ENCODE measurements at regions not wholly inside any gene's neighbourhood (a gene's known extent, or its start where the extent isn't known, plus 50 kb on each side); places are given as distances from the start of the nearest gene placed in this dataset.

DNA sequence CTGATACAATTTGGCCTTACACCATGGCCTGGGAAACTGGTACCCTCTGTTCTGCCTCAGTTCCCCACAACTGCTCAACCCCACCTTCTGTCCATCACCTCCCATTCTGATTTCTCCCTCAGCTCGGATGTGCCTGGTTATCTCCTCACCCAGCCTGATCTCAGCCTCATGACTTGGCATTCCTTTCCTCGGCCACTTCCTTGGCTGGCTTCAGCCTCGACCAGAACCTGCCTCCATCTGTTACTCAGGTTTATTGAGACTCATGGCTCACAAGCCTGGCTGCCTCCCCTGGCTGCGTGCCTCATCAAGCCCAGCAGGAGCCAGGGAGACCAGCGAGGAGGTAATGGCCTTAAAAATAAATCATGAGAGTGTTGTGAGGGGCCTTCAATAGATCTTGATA lies 356.2 kb upstream of the SPRED2 start:
- Histone ChIP-seq H3K36me3 (replicated peaks in 1 of 2; ENCODE audit: control insufficient read depth in 1 of 2, insufficient read depth in 2 of 2, low read length in 1 of 2) (no peaks in the 10 kb centered on the region), H3F3A (replicated peaks; ENCODE audit: insufficient read depth) (no peaks in the 10 kb centered on the region), H3K27ac (ENCODE audit: low read depth in 2 of 2, low read length in 1 of 2) (no peak overlapping the region), H3K4me3 (ENCODE audit: low read depth in 2 of 2, low read length in 1 of 2) (no peak overlapping the region), H3K79me2 (ENCODE audit: insufficient read depth) (no peaks in the 10 kb centered on the region), H3K27me3 (ENCODE audit: insufficient read depth) (no peaks in the 10 kb centered on the region; the same call in 1 of the 2 replicates), H2AFZ (ENCODE audit: low read depth) (no peak overlapping the region), H3K4me2 (no peak overlapping the region), H4K20me1 (ENCODE audit: insufficient read depth) (no peaks in the 10 kb centered on the region), H3K9ac (no peak overlapping the region), H3K4me1 (ENCODE audit: control insufficient read depth in 1 of 2, insufficient read depth in 2 of 2, low read depth in 1 of 2, low read length in 1 of 2) (no peaks in the 10 kb centered on the region), H3K9me3 (no peaks in the 10 kb centered on the region), H3K9me2 (no peaks in the 10 kb centered on the region)
- DNase-seq, result no peak
- CTCF ChIA-PET, result no interaction called here
- TF ChIP-seq PBX3 (IDR thresholded peaks at IDR 0.05) (no peak), TAF1 (IDR thresholded peaks at IDR 0.05; ENCODE audit: borderline replicate concordance, low read depth, low read length) (no peak)
- POLR2A ChIA-PET, result interaction anchor here (0.9 kb wide), 1 partner anchor 9 kb away, joined by 4 read pairs; no protein-coding TSS in a partner anchor
- 19% methylated on average over 5 of the region's 5 CpGs for WGBS (ENCODE audit: low lambda C conversion rate)

- H3K9me2 ChIP-seq, result no peaks in the 10 kb centered on the region
- no peaks in the 10 kb centered on the region for H3F3A ChIP-seq (replicated peaks; ENCODE audit: insufficient read depth)
- no peak overlapping the region for H3K27ac ChIP-seq (ENCODE audit: low read depth in 2 of 2, low read length in 1 of 2)
- POLR2A ChIA-PET, result no interaction called here
- no peaks in the 10 kb centered on the region for H3K4me1 ChIP-seq (ENCODE audit: control insufficient read depth in 1 of 2, insufficient read depth in 2 of 2, low read depth in 1 of 2, low read length in 1 of 2)
- H3K4me2 ChIP-seq, result no peak overlapping the region
- H3K9me3 ChIP-seq, result no peaks in the 10 kb centered on the region
- WGBS (ENCODE audit: low lambda C conversion rate), result 8% methylated on average over 1 of the region's 1 CpG
- no peaks in the 10 kb centered on the region for H4K20me1 ChIP-seq (ENCODE audit: insufficient read depth)
- CTCF ChIA-PET, result no interaction called here
- no peaks in the 10 kb centered on the region for H3K79me2 ChIP-seq (ENCODE audit: insufficient read depth)
- no peak overlapping the region for H3K9ac ChIP-seq
- TF ChIP-seq IRF3 (IDR thresholded peaks at IDR 0.05; ENCODE audit: low read depth, low read length), result no peak
- no peak for TF ChIP-seq TAF1 (IDR thresholded peaks at IDR 0.05; ENCODE audit: borderline replicate concordance, low read depth, low read length)
- TF ChIP-seq ELF1 (IDR thresholded peaks at IDR 0.05), result no peak
- no peak for TF ChIP-seq EZH2phosphoT487 (IDR thresholded peaks at IDR 0.05; ENCODE audit: borderline replicate concordance, low read depth)
- TF ChIP-seq NFIC (IDR thresholded peaks at IDR 0.05; ENCODE audit: borderline replicate concordance), result no peak
- TF ChIP-seq POLR2AphosphoS5 (IDR thresholded peaks at IDR 0.05; ENCODE audit: low read depth, low read length), result no peak
- TF ChIP-seq, protein P1, sequence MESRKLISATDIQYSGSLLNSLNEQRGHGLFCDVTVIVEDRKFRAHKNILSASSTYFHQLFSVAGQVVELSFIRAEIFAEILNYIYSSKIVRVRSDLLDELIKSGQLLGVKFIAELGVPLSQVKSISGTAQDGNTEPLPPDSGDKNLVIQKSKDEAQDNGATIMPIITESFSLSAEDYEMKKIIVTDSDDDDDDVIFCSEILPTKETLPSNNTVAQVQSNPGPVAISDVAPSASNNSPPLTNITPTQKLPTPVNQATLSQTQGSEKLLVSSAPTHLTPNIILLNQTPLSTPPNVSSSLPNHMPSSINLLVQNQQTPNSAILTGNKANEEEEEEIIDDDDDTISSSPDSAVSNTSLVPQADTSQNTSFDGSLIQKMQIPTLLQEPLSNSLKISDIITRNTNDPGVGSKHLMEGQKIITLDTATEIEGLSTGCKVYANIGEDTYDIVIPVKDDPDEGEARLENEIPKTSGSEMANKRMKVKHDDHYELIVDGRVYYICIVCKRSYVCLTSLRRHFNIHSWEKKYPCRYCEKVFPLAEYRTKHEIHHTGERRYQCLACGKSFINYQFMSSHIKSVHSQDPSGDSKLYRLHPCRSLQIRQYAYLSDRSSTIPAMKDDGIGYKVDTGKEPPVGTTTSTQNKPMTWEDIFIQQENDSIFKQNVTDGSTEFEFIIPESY (IDR thresholded peaks at IDR 0.05; ENCODE audit: borderline replicate concordance, low read depth), result no peak
- no peak for TF ChIP-seq EP300 (IDR thresholded peaks at IDR 0.05; ENCODE audit: borderline replicate concordance in 1 of 2, low read depth in 1 of 2, low read length in 1 of 2)
- TF ChIP-seq FOSL2 (IDR thresholded peaks at IDR 0.05; ENCODE audit: borderline replicate concordance, low read depth), result no peak
- TF ChIP-seq TCF12 (IDR thresholded peaks at IDR 0.05), result no peak
- no peak for TF ChIP-seq FOXJ3 (CRISPR knock-in tag; IDR thresholded peaks at IDR 0.05)
- TF ChIP-seq YY1 (IDR thresholded peaks at IDR 0.05; ENCODE audit: low read depth), result no peak
- TF ChIP-seq CTCF (IDR thresholded peaks at IDR 0.05), result no peak
- no peak for TF ChIP-seq MXI1 (IDR thresholded peaks at IDR 0.05; ENCODE audit: low read depth, low read length)
- TF ChIP-seq RAD21 (IDR thresholded peaks at IDR 0.05; ENCODE audit: low read length), result no peak
- TF ChIP-seq TEAD4 (IDR thresholded peaks at IDR 0.05; ENCODE audit: borderline replicate concordance, insufficient read depth), result no peak
- TF ChIP-seq REST (IDR thresholded peaks at IDR 0.05; ENCODE audit: low read depth, low read length), result no peak
- no peak overlapping the region for H3K4me3 ChIP-seq (ENCODE audit: low read depth in 2 of 2, low read length in 1 of 2)
- DNase-seq, result no peak
- no peaks in the 10 kb centered on the region; the same call in 1 of the 2 replicates for H3K27me3 ChIP-seq (ENCODE audit: insufficient read depth)
- H3K36me3 ChIP-seq (replicated peaks in 1 of 2; ENCODE audit: control insufficient read depth in 1 of 2, insufficient read depth in 2 of 2, low read length in 1 of 2), result no peaks in the 10 kb centered on the region
- H2AFZ ChIP-seq (ENCODE audit: low read depth), result no peak overlapping the region
These were observed 354.4 kb upstream of the SPRED2 start for GRCh38 chr2:65786765-65787164.
